GDM1 (cell line): ENCODE measurements at regions not wholly inside any gene's neighbourhood (a gene's known extent, or its start where the extent isn't known, plus 50 kb on each side); places are given as distances from the start of the nearest gene placed in this dataset.
"Not testable (repeated sequence)": the region's sequence is repeated elsewhere in the genome, so short reads cannot be mapped to it uniquely, and the experiment has no call there.

Source experiments
- DNase-seq: peaks from one replicate; lab custom pipeline; 2025; lab: John Stamatoyannopoulos, UW

DNA sequence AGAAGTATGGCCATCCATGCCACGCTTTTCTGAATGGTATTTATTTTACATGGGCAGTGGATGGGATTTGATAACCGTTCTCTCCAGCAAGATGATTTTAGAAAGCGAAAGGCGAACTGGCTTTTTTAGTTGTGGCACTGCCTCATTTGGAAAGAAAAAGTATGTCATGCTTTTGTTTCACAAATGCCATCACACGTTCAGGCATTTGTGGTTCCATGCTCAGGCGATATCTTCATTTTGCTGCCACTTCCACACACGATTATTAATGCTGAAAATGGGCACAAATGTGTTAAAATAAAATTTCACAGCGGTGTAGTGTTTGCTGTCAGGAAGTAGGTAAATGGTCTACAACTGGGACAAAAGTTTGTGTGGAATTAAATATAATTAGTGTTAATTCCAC lies 328.1 kb downstream of the BCL2L11 start:
- not testable (repeated sequence) for DNase-seq

DNA sequence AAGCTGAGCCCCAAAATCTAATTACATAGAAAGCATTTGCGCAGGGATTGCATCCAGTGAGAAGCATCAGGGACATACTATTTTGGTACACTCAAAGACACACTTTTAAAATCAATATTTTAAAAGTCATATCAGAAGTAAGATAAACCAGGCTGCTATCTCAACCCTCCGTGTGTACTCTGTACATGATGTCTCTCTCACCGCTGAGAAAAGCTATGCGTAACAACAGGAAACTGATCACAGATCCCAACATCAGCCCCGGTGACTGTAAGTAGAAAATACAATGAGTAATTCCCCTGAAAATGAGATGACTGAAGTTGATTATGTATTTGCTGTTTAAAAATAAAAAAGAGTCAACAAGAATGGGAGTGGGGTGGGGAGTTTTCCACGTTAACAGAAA lies 329.8 kb downstream of the BCL2L11 start:
- not testable (repeated sequence) for DNase-seq

GRCh38 chr2:111451692-111452199 lies 331.0 kb downstream of the BCL2L11 start:
- not testable (repeated sequence) for DNase-seq

DNA sequence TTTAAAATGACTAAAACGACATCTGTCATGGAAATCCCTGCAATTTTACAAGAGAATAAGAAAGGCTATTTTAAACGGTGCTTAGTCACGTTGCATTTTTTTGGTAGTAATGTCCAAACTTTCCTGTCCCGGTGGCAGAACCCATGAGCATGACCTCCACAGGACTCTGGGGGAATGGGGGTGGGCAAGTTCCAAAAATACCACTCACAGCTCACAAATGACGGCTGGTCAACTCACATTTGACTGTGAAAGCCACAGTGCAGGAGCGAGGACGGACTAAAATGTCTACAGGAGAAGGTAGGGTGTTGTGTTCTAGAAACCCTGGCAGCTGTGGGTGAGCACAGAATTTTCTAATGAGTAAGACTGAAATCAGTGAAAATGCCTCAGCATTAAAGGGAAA lies 331.5 kb downstream of the BCL2L11 start:
- not testable (repeated sequence) for DNase-seq

GRCh38 chr2:111453308-111453707 lies 332.6 kb downstream of the BCL2L11 start:
- DNase-seq: not testable (repeated sequence)

GRCh38 chr2:111453816-111454215 lies 333.1 kb downstream of the BCL2L11 start:
- not testable (repeated sequence) for DNase-seq

DNA sequence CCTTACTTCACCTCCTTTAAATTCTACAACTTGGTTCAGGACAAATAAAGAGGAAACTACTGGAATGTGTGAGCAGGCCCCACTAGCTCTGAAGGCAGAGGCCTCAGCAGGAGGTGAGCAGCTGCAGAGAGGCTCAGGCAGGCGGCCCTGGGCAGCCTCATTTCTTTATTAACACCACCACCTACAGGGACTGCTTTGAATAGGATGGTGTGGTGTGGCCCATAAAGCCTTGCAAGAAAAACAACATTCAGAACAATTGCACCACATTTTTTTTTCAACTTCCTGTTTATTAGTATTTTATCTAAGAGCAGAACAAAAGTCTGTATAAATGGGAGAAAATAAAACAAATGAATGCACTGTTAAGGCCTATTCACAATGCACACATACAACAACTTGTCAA lies 333.7 kb downstream of the BCL2L11 start:
- not testable (repeated sequence) for DNase-seq

GRCh38 chr2:111455016-111456015 lies 334.6 kb downstream of the BCL2L11 start:
- DNase-seq: not testable (repeated sequence)

- not testable (repeated sequence) for DNase-seq
Measured at GRCh38 chr2:111457191-111457590, 336.5 kb downstream of the BCL2L11 start.

- DNase-seq: not testable (repeated sequence)
Measured at GRCh38 chr2:111460901-111461300, 340.2 kb downstream of the BCL2L11 start.

DNA sequence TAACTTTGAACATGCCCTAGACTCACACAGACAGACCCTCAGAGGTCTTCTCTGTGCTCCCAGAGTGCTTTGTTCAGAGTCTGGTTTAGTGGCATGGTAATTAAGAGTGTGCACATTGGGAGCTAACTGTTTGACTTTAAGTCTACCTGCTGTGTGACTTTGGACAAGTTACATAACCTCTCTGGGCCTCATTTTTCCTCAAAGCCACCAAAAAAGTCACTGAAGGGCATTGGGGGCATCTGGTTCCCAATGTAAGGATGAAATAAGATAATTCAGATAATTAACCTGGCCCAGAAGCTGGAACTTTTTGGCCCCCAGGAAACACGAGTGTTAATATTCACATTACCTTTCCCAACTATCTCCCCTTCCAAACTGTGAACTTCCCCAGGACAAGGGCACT lies 341.1 kb downstream of the BCL2L11 start:
- not testable (repeated sequence) for DNase-seq

DNA sequence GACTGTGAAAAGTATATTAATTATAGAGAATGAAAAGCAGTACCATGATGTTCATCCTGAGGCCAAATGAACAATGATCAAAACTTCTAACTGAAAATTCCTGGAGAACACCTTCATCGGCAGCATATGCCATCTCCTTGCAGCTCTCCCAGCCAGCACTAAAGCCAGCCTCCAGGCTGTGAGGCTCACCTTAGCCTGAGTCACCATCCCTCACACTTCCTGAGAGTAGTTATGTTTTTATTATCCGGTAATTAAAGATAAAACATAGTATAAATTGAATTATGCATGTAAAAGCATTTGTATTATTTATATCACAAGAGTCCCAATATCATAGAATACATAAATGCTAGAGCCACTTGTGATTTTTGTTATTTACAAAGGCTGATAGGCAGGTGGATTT lies 341.9 kb downstream of the BCL2L11 start:
- DNase-seq: not testable (repeated sequence)

- DNase-seq: not testable (repeated sequence)
Measured at GRCh38 chr2:111463238-111463848, 342.6 kb downstream of the BCL2L11 start.

DNA sequence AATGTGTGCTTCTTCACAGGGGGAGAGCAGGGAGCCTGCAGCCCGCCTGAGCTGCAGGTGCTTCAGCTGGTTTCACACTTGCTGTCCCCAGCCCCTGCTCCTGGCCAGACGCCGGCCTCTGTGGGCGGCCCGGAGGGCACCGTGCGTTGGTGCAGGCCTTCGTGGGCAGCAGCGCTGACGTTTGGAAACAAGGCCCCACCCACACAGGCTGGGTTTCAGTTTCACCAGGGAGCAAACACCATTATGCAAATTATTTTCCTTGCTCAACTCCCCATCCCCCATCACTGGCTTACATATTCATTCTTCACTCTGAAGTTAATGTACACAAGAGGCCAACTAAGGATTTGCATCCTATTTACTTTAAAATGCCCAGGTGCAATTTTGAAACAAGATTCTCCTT lies 343.2 kb downstream of the BCL2L11 start:
- DNase-seq: not testable (repeated sequence)

- DNase-seq: not testable (repeated sequence)
Measured at GRCh38 chr2:111464367-111464766, 343.7 kb downstream of the BCL2L11 start.

DNA sequence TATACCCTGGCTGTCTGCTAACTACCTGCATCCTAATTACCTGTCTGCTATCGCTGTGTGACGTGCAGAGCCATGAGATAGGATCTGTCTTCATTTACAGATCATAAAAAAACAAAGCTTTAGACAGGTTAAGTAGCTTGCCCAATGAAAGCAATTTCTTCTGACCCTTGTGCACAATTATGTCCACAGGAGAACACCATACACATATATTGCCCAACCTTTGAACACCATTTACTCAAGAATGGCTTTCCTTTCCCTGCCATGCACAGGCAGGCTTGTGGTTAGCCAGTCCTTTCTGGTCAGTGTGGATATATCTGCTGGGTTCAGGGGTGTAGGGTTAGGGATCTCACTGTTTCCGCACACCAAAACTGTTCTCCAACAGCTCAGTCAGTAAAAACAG lies 344.8 kb downstream of the BCL2L11 start:
- not testable (repeated sequence) for DNase-seq

- DNase-seq: not testable (repeated sequence)
Measured at GRCh38 chr2:111466744-111467143, 346.0 kb downstream of the BCL2L11 start.

DNA sequence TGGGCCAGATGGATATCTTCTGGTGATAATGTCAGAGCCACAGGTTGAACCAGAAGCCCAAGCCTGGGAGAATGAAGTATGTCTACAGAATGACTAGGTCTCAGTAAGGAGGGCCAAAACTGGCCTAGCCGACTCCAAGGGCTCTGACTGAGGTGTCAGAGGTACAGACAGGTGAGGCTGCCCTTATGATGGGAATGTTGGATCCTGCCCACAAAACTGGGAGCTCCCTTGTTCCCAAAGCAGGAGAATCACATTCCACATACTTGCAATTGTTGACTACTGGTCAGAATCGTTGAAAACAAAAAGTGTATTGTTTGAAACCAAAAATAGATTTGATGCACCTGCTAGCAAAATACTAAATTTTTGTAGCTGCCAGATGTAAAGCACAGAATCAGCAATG lies 350.2 kb downstream of the BCL2L11 start:
- DNase-seq: not testable (repeated sequence)

- DNase-seq: not testable (repeated sequence)
Measured at GRCh38 chr2:111471791-111472530, 351.2 kb downstream of the BCL2L11 start.

- not testable (repeated sequence) for DNase-seq
Measured at GRCh38 chr2:111472844-111473403, 352.2 kb downstream of the BCL2L11 start.

GRCh38 chr2:111473522-111473921 lies 352.8 kb downstream of the BCL2L11 start:
- DNase-seq: not testable (repeated sequence)
